GM12865 (cell line): ENCODE measurements at regions not wholly inside any gene's neighbourhood (a gene's known extent, or its start where the extent isn't known, plus 50 kb on each side); places are given as distances from the start of the nearest gene placed in this dataset.

Experiments
- DNase-seq: peaks from one replicate; pipeline ENCODE4 v3.0.0; 2010; ENCODE audit warnings: low read depth
- H3K4me3 ChIP-seq: 2 replicates; pipeline ENCODE4 v1.5.1; 2011; ENCODE audit warnings: mild to moderate bottlenecking, low read depth, low read length, control low read depth
- TF ChIP-seq, protein P1 (sequence below): IDR thresholded peaks from 2 replicates; pipeline ENCODE4 v1.5.1; 2011; ENCODE audit warnings: low read length, control low read depth, low read depth, inconsistent platforms; ENCODE audit not compliant: insufficient read depth; ENCODE audit errors: missing control alignments

DNA sequence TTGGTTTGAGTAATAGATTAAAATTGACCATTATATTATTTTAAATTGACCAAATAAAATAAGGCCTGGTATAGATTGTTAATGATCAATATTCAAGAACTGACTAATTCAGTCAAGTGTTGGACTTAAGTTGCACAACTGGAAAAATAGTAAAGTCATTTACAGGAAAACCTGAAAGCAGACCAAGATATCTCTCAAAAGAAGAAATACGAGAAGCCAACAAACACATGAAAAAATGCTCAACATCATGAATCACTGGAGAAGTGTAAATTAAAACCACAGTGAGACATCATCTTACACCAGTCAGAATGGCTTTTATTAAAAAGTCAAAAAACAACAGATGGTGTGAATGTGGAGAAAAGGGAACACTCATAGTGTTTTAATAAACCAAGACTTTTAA lies 80.4 kb upstream of the MALRD1 start:
- TF ChIP-seq, protein P1, sequence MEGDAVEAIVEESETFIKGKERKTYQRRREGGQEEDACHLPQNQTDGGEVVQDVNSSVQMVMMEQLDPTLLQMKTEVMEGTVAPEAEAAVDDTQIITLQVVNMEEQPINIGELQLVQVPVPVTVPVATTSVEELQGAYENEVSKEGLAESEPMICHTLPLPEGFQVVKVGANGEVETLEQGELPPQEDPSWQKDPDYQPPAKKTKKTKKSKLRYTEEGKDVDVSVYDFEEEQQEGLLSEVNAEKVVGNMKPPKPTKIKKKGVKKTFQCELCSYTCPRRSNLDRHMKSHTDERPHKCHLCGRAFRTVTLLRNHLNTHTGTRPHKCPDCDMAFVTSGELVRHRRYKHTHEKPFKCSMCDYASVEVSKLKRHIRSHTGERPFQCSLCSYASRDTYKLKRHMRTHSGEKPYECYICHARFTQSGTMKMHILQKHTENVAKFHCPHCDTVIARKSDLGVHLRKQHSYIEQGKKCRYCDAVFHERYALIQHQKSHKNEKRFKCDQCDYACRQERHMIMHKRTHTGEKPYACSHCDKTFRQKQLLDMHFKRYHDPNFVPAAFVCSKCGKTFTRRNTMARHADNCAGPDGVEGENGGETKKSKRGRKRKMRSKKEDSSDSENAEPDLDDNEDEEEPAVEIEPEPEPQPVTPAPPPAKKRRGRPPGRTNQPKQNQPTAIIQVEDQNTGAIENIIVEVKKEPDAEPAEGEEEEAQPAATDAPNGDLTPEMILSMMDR, result no peak
- H3K4me3 ChIP-seq, result no peak overlapping the region
- DNase-seq, result no peak

DNA sequence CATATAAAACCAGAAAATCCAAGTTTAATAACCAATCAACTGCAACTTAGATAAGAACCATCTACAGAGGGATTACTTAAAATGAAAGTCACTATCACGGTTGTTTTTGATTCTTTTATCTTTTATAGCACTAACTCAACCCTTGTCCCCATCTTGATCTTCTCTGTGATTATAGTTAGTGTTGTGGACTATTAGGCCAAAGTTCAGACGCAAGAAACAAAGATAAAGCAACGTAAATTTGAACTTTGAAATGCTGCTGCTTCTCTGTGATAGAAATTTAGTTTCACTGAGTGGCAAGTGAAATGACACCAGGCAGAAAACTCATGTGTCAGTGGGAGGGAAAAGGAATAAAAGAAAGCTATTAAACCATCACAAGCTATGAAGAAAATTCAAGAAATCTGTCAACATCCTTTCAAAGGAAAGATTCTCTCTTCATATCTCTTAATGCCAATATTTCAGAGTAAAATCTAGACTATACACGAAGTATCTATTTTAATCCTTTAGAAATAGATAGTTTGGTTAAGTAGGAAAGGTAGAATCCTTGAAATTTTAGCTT lies 71.8 kb upstream of the MALRD1 start:
- H3K4me3 ChIP-seq, result no peak overlapping the region
- DNase-seq, result no peak
- TF ChIP-seq, protein P1, result no peak

DNA sequence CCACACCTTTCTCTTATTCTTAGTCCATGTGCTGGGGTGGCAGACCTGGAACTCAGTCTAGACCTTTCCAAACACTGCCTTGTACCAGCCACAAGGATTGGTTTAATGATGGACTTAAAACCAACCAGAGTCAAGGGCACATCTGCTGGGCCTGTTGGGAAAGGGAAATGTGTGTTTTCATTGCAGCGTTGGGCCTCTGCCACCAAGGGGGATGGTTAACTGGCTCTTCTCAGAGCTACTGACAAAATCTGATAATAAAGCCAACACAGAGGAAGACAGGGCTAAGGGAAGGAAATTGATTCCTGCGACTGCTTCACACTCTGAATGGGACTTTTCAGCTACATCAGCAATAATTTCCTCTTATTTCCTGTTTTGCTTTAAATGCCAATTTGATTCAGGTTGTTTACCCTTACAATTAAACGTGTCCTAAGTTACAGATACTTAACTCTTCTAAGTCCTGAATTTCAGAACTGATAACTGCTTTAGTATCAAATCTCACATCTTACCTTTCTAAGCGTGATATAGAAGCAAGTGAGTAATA lies 68.4 kb upstream of the MALRD1 start:
- TF ChIP-seq, protein P1, result no peak
- H3K4me3 ChIP-seq, result no peak overlapping the region
- no peak for DNase-seq

DNA sequence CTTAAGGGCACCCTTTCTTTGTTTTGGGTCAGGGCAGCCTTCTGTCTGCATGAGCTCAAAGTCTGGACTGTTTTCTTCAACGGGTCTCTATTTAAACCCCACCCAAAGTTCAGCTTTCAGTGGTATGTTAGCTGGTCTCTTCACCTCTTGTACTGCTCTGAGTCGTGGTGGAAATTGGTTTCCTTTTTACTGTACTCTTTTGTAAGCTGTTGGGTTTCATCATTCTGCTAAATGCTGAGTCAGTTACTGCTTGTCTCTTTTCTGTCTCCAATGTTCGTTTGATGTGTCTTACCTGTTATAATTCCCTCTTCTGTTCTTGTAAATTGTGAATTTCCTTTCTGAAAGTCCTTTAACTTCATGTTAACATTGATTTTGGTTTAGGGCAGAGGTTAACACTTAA lies 64.1 kb upstream of the MALRD1 start:
- no peak for DNase-seq
- TF ChIP-seq, protein P1, result no peak
- no peak overlapping the region for H3K4me3 ChIP-seq

DNA sequence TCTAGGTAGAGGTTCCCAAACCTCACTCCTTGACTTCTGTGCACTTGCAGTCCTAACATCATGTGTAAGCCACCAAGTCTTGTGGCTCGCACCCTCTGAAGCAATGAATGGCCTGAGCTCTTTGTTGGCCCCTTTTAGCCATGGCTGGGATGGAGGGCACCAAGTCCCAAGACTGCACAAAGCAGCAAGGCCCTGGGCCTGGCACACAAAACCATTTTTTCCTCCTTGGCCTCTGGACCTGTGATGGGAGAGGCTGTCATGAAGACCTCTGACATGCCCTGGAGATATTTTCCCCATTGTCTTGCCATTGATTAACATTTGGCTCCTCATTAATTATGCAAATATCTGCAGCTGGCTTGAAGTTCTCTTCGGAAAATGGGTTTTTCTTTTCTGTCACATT lies 60.3 kb upstream of the MALRD1 start:
- DNase-seq, result no peak
- TF ChIP-seq, protein P1, result no peak
- H3K4me3 ChIP-seq, result no peak overlapping the region
